ENCODE measurements at regions not wholly inside any gene's neighbourhood (a gene's known extent, or its start where the extent isn't known, plus 50 kb on each side); places are given as distances from the start of the nearest gene placed in this dataset.

GRCh38 chr11:80041136-80042000, 600.5 kb upstream of the TENM4 start:
- no peak for DNase-seq (ENCODE audit: low read depth, low spot score)
- no peak overlapping the region for H3K4me3 ChIP-seq (ENCODE audit: low read depth, low read length)
- in situ Hi-C loops (cut with HindIII; ENCODE audit: low sequenced_read_pairs): no loop called here
- no peak for TF ChIP-seq CTCF (IDR thresholded peaks at IDR 0.05; ENCODE audit: low read depth, low read length)

GRCh38 chr11:80034801-80035200, 594.0 kb upstream of the TENM4 start:
- H3K4me3 ChIP-seq (ENCODE audit: low read depth, low read length): no peak overlapping the region
- in situ Hi-C loops (cut with HindIII; ENCODE audit: low sequenced_read_pairs): no loop called here
- DNase-seq (ENCODE audit: low read depth, low spot score): no peak
- no peak for TF ChIP-seq CTCF (IDR thresholded peaks at IDR 0.05; ENCODE audit: low read depth, low read length)

GRCh38 chr11:80031014-80031600, 590.3 kb upstream of the TENM4 start:
- no peak for DNase-seq (ENCODE audit: low read depth, low spot score)
- in situ Hi-C loops (cut with HindIII; ENCODE audit: low sequenced_read_pairs): no loop called here
- no peak overlapping the region for H3K4me3 ChIP-seq (ENCODE audit: low read depth, low read length)
- TF ChIP-seq CTCF (IDR thresholded peaks at IDR 0.05; ENCODE audit: low read depth, low read length): no peak

- in situ Hi-C loops (cut with HindIII; ENCODE audit: low sequenced_read_pairs): no loop called here
- no peak for DNase-seq (ENCODE audit: low read depth, low spot score)
- no peak for TF ChIP-seq CTCF (IDR thresholded peaks at IDR 0.05; ENCODE audit: low read depth, low read length)
Observed at GRCh38 chr11:80028998-80029397, 588.2 kb upstream of the TENM4 start.

GRCh38 chr11:80024119-80024518, 583.3 kb upstream of the TENM4 start:
- no peak overlapping the region for H3K4me3 ChIP-seq (ENCODE audit: low read depth, low read length)
- TF ChIP-seq CTCF (IDR thresholded peaks at IDR 0.05; ENCODE audit: low read depth, low read length): no peak
- in situ Hi-C loops (cut with HindIII; ENCODE audit: low sequenced_read_pairs): no loop called here
- no peak for DNase-seq (ENCODE audit: low read depth, low spot score)

More at GRCh38 chr11:80028998-80029397, 588.2 kb upstream of the TENM4 start:
- no peak overlapping the region for H3K4me3 ChIP-seq (ENCODE audit: low read depth, low read length)

GRCh38 chr11:80023386-80023785, 582.6 kb upstream of the TENM4 start:
- in situ Hi-C loops (cut with HindIII; ENCODE audit: low sequenced_read_pairs): no loop called here
- DNase-seq (ENCODE audit: low read depth, low spot score): no peak
- no peak for TF ChIP-seq CTCF (IDR thresholded peaks at IDR 0.05; ENCODE audit: low read depth, low read length)
- H3K4me3 ChIP-seq (ENCODE audit: low read depth, low read length): no peak overlapping the region
